ENCODE measurements at regions not wholly inside any gene's neighbourhood (a gene's known extent, or its start where the extent isn't known, plus 50 kb on each side); places are given as distances from the start of the nearest gene placed in this dataset.

DNA sequence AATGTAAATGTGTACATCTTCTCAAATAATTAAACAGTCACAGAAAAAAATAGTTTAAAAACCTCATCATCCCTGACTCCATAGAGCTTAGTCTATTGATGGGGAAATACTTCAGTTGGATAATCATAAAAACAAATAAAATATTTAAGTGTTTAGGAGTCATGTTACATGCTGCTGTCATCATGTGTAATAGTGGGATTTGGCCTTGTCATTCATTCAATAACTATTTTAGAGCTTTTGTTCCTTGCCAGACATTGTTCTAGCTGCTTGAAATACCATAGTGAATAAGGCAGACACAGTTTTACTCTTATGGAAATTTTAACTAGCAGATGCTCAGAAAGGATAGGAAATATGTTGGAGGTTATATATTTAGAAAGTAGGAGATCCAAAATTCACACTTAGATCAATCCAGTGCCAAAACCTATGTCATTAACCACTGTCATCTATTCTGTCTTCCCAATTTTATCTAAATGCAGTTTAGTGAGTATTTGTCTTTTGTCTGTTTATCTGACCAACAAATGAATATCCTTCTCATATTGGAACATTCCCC, 324.7 kb downstream of the CASP12 start:
- no peak for TF ChIP-seq SUZ12 (IDR thresholded peaks at IDR 0.05; ENCODE audit: extremely low read depth, insufficient read depth, insufficient read length)
- no peak for TF ChIP-seq YY1 (IDR thresholded peaks at IDR 0.05; ENCODE audit: insufficient read depth, insufficient read length)
